Ishikawa (cell line): ENCODE measurements at regions not wholly inside any gene's neighbourhood (a gene's known extent, or its start where the extent isn't known, plus 50 kb on each side); places are given as distances from the start of the nearest gene placed in this dataset.

Experiments used
- CEBPB ChIP-seq: IDR thresholded peaks from 2 replicates; pipeline ENCODE4 v1.6.1; 2012
- CREB1 ChIP-seq: IDR thresholded peaks from 2 replicates; pipeline ENCODE4 v1.6.1; 2012; ENCODE audit warnings: low read depth
- EGR1 ChIP-seq: IDR thresholded peaks from 2 replicates; pipeline ENCODE4 v1.6.1; 2012
- EP300 ChIP-seq: IDR thresholded peaks from 2 replicates; pipeline ENCODE4 v1.6.1; 2012; ENCODE audit warnings: borderline replicate concordance
- FOXM1 ChIP-seq: IDR thresholded peaks from 2 replicates; pipeline ENCODE4 v1.6.1; 2012; ENCODE audit warnings: low read depth, borderline replicate concordance
- NFIC ChIP-seq: IDR thresholded peaks from 2 replicates; pipeline ENCODE4 v1.6.1; 2012
- RAD21 ChIP-seq: IDR thresholded peaks from 2 replicates; pipeline ENCODE4 v1.6.1; 2012; ENCODE audit warnings: low read depth
- TAF1 ChIP-seq: IDR thresholded peaks from 2 replicates; pipeline ENCODE4 v1.6.1; 2012; ENCODE audit warnings: low read depth, mild to moderate bottlenecking
- USF1 ChIP-seq: IDR thresholded peaks from 2 replicates; pipeline ENCODE4 v1.6.1; 2012
- YY1 ChIP-seq: IDR thresholded peaks from 2 replicates; pipeline ENCODE4 v1.6.1; 2012; ENCODE audit warnings: low read depth
- ZBTB7A ChIP-seq: IDR thresholded peaks from 2 replicates; pipeline ENCODE4 v1.6.1; 2012; ENCODE audit warnings: low read depth
- TF ChIP-seq, protein P1 (sequence below): IDR thresholded peaks from 2 replicates; pipeline ENCODE4 v1.6.1; 2012

DNA sequence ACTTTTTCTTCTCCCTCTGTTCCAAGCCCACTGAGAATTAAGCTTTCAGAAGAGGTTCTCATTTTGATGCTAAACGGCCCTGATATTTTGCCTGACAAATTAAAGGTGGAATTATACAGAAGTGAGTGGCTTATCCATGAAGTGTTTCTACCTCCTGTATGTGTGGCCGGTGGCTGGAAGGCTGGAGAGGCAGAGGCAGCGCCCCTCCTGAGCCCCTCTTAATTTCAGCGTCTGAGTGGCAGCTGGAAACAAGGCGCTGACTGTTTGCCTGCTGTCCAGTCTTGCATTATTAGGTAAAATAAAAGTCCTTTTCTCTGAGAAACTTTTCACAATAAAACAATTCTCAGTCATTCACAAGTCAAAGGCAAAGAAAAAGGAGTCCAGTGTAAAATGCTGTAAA, 685.7 kb downstream of the MCTP2 start:
- TF ChIP-seq NFIC (no peak), CREB1 (no peak), CEBPB (no peak), RAD21 (no peak), USF1 (no peak), YY1 (no peak), FOXM1 (no peak), EP300 (no peak), EGR1 (no peak), TAF1 (no peak), ZBTB7A (no peak)
- TF ChIP-seq, protein P1, sequence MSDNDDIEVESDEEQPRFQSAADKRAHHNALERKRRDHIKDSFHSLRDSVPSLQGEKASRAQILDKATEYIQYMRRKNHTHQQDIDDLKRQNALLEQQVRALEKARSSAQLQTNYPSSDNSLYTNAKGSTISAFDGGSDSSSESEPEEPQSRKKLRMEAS = no peak
